GM12864 (cell line): ENCODE measurements at regions not wholly inside any gene's neighbourhood (a gene's known extent, or its start where the extent isn't known, plus 50 kb on each side); places are given as distances from the start of the nearest gene placed in this dataset.
"Not testable (repeated sequence)": the region's sequence is repeated elsewhere in the genome, so short reads cannot be mapped to it uniquely, and the experiment has no call there.

Experiments used
- DNase-seq: peaks from one replicate; pipeline ENCODE4 v3.0.0-alpha.2; 2011; ENCODE audit warnings: low read depth
- H3K4me3 ChIP-seq: 2 replicates; pipeline ENCODE4 v1.5.1; 2011; ENCODE audit warnings: mild to moderate bottlenecking, low read depth, low read length, control low read depth
- TF ChIP-seq, protein P1 (sequence below): IDR thresholded peaks from 2 replicates; pipeline ENCODE4 v1.5.1; 2011; ENCODE audit warnings: low read depth, mild to moderate bottlenecking, moderate library complexity, low read length, control low read depth, inconsistent platforms; ENCODE audit errors: missing control alignments

DNA sequence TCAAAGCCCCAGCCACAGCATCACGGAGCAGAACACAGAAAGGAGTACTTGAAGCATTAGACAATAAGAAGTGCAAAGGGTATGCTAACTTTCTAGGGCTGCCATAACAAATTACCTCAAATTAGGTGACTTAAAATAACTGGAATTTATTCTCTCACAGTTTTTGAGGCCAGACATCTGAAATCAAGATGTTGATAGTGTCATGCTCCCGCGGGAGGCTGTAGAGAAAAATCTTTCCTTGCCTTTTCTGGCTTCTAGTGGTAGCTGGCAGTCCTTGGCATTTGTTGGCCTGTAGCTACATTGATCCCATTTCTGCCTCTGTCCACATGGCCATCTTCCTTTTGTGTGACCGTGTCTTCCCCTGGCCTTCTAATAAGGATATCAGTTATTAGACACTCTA, 51.9 kb upstream of the SPDL1 start:
- no peak for DNase-seq
- H3K4me3 ChIP-seq: no peak overlapping the region
- TF ChIP-seq, protein P1, sequence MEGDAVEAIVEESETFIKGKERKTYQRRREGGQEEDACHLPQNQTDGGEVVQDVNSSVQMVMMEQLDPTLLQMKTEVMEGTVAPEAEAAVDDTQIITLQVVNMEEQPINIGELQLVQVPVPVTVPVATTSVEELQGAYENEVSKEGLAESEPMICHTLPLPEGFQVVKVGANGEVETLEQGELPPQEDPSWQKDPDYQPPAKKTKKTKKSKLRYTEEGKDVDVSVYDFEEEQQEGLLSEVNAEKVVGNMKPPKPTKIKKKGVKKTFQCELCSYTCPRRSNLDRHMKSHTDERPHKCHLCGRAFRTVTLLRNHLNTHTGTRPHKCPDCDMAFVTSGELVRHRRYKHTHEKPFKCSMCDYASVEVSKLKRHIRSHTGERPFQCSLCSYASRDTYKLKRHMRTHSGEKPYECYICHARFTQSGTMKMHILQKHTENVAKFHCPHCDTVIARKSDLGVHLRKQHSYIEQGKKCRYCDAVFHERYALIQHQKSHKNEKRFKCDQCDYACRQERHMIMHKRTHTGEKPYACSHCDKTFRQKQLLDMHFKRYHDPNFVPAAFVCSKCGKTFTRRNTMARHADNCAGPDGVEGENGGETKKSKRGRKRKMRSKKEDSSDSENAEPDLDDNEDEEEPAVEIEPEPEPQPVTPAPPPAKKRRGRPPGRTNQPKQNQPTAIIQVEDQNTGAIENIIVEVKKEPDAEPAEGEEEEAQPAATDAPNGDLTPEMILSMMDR: no peak

DNA sequence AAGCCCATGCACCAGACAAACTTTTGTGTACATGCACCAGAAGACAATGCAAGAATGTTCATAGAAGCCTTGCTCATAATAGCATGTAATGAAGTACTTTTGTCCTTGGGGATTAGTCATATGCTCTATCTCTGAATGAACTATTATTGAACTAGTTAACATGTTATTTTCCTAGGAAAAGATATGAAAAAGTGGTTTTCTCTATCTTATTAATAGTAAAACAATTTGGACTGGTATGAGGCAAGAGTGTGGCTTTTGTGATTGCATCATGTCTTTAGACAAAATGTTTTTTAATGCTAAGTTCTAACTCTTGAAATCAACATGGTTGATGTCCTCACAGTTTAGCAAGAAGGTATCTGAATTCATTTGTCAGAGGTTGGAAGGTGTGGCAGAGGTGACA, 55.7 kb upstream of the SPDL1 start:
- H3K4me3 ChIP-seq: no peak overlapping the region
- no peak for DNase-seq
- TF ChIP-seq, protein P1: no peak

DNA sequence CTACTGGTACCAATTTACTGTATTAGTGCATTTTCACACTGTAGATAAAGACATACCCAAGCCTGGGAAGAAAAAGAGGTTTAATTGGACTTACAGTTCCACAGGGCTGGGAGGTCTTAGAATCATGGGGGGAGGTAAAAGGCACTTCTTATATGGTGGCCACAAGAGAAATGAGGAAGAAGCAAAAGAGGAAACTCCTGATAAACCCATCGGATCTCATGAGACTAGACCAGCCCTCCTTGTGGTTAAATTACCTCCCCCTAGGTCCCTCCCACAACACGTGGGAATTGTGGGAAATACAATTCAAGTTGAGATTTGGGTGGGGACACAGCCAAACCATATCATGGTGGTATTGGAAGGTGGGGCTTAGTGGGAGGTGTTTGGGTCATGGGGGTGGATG, 56.5 kb upstream of the SPDL1 start:
- no peak for DNase-seq
- TF ChIP-seq, protein P1: no peak
- H3K4me3 ChIP-seq: no peak overlapping the region

DNA sequence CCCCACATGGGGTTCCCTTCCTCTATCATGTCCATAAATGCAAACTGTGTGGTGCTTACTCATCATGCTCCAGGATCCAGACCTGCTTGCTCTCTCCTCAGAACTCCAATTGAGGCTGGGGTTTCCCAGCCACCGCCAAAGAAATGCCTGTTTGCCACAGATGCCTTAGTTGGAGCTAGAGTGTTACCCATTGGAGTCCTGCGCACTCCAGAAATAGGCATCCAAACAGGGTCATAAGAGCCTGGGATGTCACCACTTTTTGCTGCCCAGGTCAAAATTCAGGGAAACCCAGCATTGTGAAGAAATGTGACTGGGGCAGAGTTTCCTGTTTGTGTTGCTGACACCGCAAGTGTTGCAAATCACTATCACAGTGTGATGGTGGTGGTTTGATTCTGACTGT, 60.7 kb upstream of the SPDL1 start:
- no peak overlapping the region for H3K4me3 ChIP-seq
- DNase-seq: no peak
- TF ChIP-seq, protein P1: no peak

DNA sequence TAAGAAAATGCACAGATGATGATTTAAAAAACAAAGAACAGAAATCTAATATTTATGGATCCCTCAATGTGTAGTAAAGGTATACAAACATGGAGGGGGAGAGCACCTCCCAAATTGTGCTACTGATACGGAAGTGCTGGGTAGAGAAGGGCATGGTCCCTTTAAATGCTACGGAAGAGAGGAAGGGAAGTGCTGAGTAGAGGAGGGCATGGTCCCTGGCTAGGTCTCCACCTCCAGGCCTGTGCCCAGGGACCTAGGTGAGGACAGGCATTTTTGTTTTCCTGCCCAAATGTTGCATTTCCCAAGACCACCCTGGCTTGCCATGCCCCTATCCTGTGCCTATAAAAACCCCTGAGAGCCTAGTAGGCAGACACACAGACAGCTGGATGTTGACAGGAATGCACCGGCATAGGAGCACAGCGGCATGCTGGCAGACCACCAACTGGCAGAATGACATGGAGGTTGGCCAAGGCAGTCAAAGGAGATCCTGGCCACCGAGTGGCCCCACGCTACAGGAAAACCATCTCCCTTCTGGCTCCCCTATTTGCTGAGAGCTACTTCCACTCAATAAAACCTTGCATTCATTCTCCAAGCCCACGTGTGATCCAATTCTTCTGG, 62.1 kb upstream of the SPDL1 start:
- TF ChIP-seq, protein P1: no peak
- H3K4me3 ChIP-seq: no peak overlapping the region
- DNase-seq: no peak

DNA sequence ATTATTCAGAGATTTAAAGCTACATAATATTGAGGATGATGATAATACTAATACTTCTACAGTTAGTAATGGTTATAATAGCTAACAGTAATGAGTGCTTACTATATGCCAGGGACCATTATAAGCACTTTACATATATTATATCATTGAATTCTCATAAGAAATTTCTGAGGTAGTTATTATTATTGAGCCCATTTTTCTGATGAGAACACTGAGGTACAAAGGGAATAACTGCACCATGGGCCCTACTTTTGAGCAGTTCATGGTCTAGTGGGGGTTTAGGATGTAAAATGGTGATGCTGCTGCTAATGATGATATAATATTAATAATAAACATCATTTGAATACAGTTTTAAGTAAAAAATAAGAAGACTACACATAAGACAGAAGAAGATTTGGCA, 64.2 kb upstream of the SPDL1 start:
- no peak for DNase-seq
- H3K4me3 ChIP-seq: no peak overlapping the region
- TF ChIP-seq, protein P1: no peak

DNA sequence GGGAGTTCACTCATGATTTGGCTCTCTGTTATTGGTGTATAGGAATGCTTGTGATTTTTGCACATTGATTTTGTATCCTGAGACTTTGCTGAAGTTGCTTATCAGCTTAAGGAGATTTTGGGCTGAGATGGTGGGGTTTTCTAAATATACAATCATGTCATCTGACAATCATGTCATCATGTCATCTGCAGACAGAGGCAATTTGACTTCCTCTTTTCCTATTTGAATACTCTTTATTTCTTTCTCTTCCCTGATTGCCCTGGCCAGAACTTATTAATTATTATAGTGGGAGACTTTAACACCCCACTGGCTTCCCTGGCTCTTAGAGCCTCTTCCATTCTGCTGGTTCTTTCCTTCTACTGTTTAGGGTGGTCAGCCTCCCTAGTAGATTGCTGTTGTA, 64.8 kb upstream of the SPDL1 start:
- not testable (repeated sequence) for H3K4me3 ChIP-seq

More for the DNA sequence above, 64.8 kb upstream of the SPDL1 start:
- not testable (repeated sequence) for DNase-seq
